HG03432 (cell line): ENCODE measurements at regions not wholly inside any gene's neighbourhood (a gene's known extent, or its start where the extent isn't known, plus 50 kb on each side); places are given as distances from the start of the nearest gene placed in this dataset.

ENCODE experiments used
- ATAC-seq: cut with Tn5 transposase; IDR thresholded peaks from one replicate; pipeline ENCODE4 v1.9.1; 2021; ENCODE audit warnings: mild to moderate bottlenecking, moderate library complexity; ENCODE audit not compliant: unreplicated experiment

- no peak for ATAC-seq
These were observed 87.4 kb downstream of the CHST2 start for GRCh38 chr3:143206955-143207337.

GRCh38 chr3:143207338-143207961 is 87.9 kb downstream of the CHST2 start:
- ATAC-seq: peak; percentile 92

- no peak for ATAC-seq
These were observed 89.6 kb downstream of the CHST2 start for GRCh38 chr3:143208976-143209714.

GRCh38 chr3:143209715-143210059 is 90.1 kb downstream of the CHST2 start:
- ATAC-seq: no peak

GRCh38 chr3:143210141-143210540 is 90.6 kb downstream of the CHST2 start:
- no peak for ATAC-seq

GRCh38 chr3:143215059-143215458 is 95.5 kb downstream of the CHST2 start:
- ATAC-seq: no peak
